GM10248 (cell line): ENCODE measurements at regions not wholly inside any gene's neighbourhood (a gene's known extent, or its start where the extent isn't known, plus 50 kb on each side); places are given as distances from the start of the nearest gene placed in this dataset.

Source experiments
- CTCF ChIA-PET: fragments of 300-600 bp; sonication (Branson Sonifier 250); formaldehyde crosslinking; extraction: SDS; loops from one replicate; lab custom pipeline; 2021; ENCODE audit warnings: antibody characterized with exemption; lab: Yijun Ruan, JAX
- POLR2A ChIA-PET: fragments of 350-650 bp; sonication (Branson Sonifier 250); formaldehyde crosslinking; extraction: SDS; loops from one replicate; lab custom pipeline; 2020; ENCODE audit warnings: antibody characterized with exemption; lab: Yijun Ruan, JAX
- DNase-seq: peaks from one replicate; pipeline ENCODE4 v3.0.0; 2012; ENCODE audit errors: extremely low spot score
- TF ChIP-seq, protein P1 (sequence below): IDR thresholded peaks from 2 replicates; pipeline ENCODE4 v1.5.1; 2012; ENCODE audit warnings: mild to moderate bottlenecking, low read depth; ENCODE audit errors: extremely low read depth, missing control alignments, control extremely low read depth

DNA sequence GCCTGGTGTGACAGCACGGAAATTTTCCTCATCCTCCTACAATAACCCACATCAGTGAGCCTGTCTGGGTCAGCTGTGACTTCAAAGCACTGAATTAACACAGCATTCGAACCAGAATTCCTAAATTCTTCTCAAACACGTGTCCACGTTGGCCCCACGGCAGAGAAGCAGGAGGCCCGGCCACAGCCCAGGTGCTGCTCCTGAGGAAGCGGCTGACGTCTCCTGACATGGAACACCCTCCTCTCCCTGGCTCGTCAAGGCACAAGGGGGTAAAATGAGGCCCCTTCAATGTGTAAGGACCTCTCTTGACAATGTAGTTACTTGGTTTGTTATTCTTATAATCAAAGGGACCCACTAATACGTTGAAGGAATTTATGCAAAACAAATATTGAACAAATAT is 156.3 kb upstream of the GSC start:
- ChIA-PET CTCF (no interaction called here), POLR2A (no interaction called here)
- TF ChIP-seq, protein P1, sequence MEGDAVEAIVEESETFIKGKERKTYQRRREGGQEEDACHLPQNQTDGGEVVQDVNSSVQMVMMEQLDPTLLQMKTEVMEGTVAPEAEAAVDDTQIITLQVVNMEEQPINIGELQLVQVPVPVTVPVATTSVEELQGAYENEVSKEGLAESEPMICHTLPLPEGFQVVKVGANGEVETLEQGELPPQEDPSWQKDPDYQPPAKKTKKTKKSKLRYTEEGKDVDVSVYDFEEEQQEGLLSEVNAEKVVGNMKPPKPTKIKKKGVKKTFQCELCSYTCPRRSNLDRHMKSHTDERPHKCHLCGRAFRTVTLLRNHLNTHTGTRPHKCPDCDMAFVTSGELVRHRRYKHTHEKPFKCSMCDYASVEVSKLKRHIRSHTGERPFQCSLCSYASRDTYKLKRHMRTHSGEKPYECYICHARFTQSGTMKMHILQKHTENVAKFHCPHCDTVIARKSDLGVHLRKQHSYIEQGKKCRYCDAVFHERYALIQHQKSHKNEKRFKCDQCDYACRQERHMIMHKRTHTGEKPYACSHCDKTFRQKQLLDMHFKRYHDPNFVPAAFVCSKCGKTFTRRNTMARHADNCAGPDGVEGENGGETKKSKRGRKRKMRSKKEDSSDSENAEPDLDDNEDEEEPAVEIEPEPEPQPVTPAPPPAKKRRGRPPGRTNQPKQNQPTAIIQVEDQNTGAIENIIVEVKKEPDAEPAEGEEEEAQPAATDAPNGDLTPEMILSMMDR, result no peak
- DNase-seq, result no peak

DNA sequence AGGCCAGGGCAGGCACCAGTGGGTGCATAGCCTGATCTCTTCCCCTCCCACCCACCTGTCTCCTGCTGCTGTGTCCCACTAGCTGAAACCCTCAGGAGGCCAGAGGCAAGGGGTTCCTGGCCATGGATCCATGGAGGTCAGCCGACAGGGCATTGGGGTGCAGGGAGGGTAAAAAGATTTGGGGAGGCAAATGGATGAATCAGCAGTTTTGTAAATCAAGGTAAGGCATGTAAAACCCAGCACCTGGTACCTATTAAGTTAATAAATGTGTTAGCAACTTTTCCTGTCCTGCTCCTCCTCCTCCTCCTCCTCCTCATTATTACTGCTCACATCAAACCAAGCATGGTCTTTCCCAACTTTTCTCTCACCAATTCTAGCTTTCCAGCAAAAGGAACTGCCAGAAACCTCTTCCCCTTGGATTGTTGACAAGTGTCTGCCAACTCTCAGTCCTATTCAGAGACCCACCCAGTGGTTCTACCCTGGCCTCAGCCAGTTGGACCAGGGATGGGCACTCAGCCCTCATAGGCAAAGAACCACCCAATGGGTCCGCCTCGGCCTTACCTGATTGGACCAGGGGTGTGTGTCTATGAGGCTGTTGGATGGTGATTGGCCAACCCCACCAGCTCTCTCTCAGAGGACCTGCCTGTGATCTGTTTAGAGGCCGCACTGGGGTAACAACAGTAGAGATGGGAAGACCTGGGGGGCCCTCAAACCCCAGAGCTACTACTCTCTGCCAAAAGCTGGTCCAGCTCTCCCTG is 155.7 kb upstream of the GSC start:
- ChIA-PET CTCF (no interaction called here), POLR2A (no interaction called here)

DNA sequence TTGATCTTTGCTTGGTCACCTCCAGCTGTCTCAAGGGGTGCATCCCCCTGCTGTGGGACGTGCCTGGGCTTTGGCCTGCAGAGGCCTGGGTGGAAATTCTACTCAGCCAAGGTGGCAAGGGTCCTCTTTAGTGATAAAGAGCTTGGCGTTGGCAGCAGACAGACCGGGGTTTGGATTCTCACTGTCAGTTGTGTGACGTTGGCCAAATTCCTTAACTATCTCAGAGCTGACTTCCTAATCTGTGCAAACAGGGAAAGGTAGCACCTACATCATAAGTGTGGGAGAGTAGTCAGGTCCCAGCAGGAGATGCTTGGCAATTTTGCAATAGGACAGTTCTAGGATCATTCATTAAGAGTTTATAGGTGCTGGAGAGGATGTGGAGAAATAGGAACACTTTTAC is 154.3 kb upstream of the GSC start:
- TF ChIP-seq, protein P1, result no peak
- ChIA-PET POLR2A (no interaction called here), CTCF (no interaction called here)
- no peak for DNase-seq

More for the DNA sequence above, 155.7 kb upstream of the GSC start:
- TF ChIP-seq, protein P1, result no peak
- DNase-seq, result no peak

DNA sequence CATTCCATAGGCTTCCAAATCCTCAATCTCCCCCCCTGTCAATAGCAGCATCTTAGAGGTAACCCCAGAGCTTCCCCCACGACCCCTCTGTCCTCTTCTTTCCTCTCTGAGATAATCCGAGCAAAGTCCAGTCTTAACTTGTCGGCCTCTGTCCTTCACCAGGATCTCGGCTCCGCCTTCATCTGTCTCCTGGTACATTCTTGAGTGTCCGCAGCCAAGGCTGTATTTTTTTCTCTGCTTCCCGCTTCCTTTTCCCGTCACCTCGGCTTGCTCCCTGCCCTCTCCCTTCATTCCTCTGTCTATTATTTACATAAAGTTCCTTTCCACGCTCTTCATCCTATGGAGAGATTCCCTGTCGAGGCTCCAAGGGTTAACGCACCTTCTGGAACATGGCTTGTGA is 153.9 kb upstream of the GSC start:
- no peak for DNase-seq
- ChIA-PET CTCF (no interaction called here), POLR2A (no interaction called here)

DNA sequence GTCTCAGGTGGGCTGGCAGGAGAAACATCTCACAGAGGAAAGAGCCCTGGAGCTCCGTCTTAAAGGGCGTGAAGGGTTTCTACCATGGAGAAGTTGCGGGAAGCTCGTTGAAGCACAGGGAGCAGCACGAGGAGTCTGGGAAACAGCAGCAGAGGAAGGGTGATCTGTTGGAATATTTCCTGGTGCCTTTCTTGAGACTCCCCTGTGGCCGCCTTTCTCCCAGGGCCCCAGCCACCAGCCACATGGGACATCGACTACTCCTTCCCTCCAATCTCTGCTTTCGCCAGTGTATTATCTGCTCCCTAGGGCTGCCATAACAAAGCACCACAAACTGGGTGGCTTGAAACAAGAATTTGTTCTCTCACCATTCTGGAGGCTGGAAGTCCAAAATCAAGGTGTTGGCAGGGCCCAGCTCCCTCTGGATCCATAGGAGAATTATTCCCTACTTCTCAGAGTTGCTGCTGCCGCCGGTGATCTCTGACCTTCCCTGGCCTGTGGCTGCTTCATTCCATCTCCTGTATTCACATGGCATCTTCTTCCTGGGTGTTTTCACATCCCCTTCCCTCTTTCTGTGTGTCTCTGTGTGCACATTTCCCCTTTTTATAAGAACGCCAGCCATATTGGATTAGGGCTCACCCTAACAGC is 152.8 kb upstream of the GSC start:
- ChIA-PET CTCF (interaction anchor here (1.9 kb wide), 1 partner anchor 19 kb away, joined by 6 read pairs; no protein-coding TSS in a partner anchor), POLR2A (no interaction called here)
- TF ChIP-seq, protein P1, result no peak
- no peak for DNase-seq

More for the DNA sequence above, 153.9 kb upstream of the GSC start:
- TF ChIP-seq, protein P1, result no peak

DNA sequence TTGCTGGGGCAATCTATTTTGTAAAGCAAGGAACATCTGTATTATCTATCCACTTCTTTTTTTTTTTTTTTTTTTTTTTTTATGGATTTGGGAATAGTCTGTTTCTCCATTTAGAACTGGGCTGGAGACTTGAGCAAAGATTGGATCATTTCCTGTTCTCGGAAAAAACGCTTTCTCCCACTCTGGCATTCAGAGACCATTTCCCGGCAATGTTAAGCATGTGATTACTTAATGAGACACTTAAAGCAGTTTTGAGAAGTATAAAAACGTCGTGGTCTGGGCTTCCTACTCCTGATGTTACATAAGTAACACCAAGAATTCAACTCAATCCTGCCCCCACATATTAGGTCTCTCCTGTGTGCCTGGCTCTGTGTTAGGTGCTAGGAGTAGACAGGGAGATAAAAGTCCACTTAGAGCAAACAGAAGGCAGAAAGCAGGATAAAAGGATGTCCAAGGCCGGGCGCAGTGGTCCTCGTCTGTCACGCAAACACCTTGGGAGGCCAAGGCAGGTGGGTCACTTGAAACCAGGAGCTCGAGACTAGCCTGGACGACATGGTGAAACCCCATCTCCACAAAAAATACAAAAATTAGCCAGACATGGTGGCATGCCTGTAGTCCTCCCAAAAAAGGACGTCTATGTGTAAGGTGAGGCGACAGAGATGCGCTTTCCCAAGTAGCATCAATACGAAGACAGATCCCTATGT is 152.1 kb upstream of the GSC start:
- DNase-seq, result no peak
- TF ChIP-seq, protein P1, result no peak
- ChIA-PET POLR2A (no interaction called here), CTCF (interaction anchor here (1.9 kb wide), 1 partner anchor 18 kb away, joined by 6 read pairs; no protein-coding TSS in a partner anchor)
